ENCODE measurements at regions not wholly inside any gene's neighbourhood (a gene's known extent, or its start where the extent isn't known, plus 50 kb on each side); places are given as distances from the start of the nearest gene placed in this dataset.

DNA sequence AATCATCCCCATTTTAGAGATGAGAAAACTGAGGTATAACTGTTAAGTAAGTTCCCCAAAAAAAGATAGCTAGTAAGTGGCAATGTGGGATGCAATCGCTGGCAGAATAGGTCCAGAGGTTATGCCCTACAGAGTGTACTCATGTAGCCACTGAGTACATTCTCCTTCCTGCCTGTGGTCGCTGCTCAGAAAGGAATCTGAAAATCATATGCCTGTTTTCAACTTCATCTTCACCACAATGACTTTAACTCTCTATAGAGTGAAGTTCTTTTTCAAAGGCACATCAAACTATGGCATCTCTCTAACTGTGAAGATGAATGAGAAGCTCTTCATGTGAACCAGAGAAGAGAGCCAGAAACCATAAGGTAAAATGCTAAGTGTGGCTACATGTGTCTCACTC, 162.2 kb upstream of the SLC25A13 start:
- 88% methylated on average over 2 of the region's 2 CpGs for WGBS
- no peaks in the 10 kb centered on the region for H3K9me3 ChIP-seq (ENCODE audit: control insufficient read depth, low read length)
- H3K4me3 ChIP-seq (ENCODE audit: low read length), result no peak overlapping the region
- intact Hi-C loops (cut with DNase I), result no loop called here
- DNase-seq (no peak), ATAC-seq (no peak)
- no peaks in the 10 kb centered on the region for H3K4me1 ChIP-seq (ENCODE audit: control insufficient read depth, insufficient read depth, low read length)
- no peaks in the 10 kb centered on the region for H3K27me3 ChIP-seq (ENCODE audit: control insufficient read depth, insufficient read depth)
- no peak overlapping the region for H3K27ac ChIP-seq (ENCODE audit: low read length)

DNA sequence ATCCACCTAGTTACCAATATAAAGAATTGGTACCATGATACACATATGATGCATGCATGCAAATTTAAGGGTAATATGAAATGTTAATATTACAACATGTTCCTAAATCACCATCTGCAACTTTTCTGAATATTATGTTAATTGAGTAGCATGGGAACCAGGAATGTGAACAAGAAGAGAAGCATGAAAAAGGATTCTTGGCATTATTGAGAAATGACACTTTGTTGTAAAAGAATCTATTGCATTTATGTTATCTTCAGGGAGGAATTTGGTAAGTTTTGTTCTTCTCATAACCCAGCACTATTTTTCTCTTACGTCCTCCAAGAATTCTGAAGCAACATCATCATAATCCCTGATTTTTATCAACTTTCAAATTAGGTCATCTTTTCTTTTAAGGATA, 159.9 kb upstream of the SLC25A13 start:
- Histone ChIP-seq H3K9me3 (ENCODE audit: control insufficient read depth, low read length) (no peaks in the 10 kb centered on the region), H3K27me3 (ENCODE audit: control insufficient read depth, insufficient read depth) (no peaks in the 10 kb centered on the region), H3K4me3 (ENCODE audit: low read length) (no peak overlapping the region), H3K27ac (ENCODE audit: low read length) (no peak overlapping the region), H3K4me1 (ENCODE audit: control insufficient read depth, insufficient read depth, low read length) (peaks cover 1% of the 10 kb centered on the region)
- ATAC-seq, result no peak
- DNase-seq, result no peak
- WGBS, result 68% methylated on average over 1 of the region's 1 CpG
- intact Hi-C loops (cut with DNase I), result no loop called here

DNA sequence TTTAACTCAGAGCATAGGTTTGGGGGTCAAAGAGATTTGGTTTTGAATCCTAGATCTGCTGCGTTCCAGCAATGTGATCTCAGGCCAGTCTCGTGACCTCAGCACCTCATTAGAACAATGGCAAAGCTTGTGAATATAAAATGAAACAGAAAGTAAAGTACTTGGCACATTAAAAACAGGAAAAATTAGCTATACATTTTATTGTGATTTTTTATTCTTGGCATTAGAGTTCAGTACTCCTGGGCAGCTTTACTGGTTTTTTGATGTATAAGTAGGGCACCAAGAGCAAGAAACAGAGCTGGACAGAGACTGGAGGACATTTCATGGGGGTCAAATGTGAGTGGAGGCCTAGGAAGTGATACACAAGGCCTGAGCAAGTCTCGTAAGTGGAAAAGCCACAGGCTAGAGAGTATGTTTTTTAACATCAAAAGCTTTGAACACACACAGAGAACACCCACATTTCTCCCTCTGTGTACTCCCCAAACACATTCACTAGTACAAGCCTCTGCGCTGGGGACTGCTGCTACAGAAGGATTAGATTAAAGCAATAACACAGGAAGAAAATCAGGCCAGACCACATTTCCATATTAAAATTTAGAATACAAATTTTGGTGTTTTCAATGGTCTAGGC, 157.2 kb upstream of the SLC25A13 start:
- DNase-seq, result no peak
- no peaks in the 10 kb centered on the region for H3K27me3 ChIP-seq (ENCODE audit: control insufficient read depth, insufficient read depth)
- no peak overlapping the region for H3K27ac ChIP-seq (ENCODE audit: low read length)
- no peak overlapping the region for H3K4me3 ChIP-seq (ENCODE audit: low read length)
- WGBS, result 71% methylated on average over 4 of the region's 4 CpGs
- peaks cover 1% of the 10 kb centered on the region for H3K4me1 ChIP-seq (ENCODE audit: control insufficient read depth, insufficient read depth, low read length)
- ATAC-seq, result no peak
- intact Hi-C loops (cut with DNase I), result no loop called here
- no peaks in the 10 kb centered on the region for H3K9me3 ChIP-seq (ENCODE audit: control insufficient read depth, low read length)

DNA sequence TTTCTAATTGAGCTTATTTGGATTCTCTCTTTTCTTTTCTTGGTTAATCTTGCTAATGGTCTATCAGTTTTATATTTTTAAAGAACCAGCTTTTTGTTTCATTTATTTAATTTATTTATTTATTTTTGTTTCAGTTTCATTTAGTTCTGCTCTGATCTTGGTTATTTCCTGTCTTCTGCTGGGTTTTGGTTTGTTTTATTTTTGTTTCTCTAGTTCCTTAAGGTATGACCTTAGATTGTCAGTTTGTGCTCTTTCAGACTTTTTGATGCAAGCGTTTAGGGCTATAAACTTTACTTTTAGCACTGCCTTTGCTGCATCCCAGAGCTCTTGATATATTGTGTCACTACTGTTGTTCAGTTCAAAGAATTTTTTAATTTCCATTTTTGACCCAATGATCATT, 149.7 kb upstream of the SLC25A13 start:
- intact Hi-C loops (cut with DNase I), result no loop called here

DNA sequence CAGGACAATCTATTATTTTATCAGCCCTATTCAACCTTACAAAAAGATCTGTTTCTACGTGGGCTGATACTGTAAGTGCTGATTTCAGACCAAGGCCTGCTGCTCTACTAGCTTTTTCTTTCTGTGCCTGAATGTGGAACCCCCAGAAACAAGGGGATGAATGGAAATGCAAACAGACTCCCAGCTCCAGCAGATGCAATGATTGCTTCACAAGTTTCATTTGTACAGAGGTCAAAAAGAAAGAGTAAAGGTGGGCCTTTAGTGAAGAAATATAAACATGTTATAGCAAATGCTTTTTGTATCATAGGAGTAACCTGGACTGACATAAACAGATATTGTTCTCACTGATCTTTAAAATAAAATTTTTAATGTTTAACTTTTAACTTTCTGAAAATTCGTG, 130.2 kb upstream of the SLC25A13 start:
- no peaks in the 10 kb centered on the region for H3K4me1 ChIP-seq (ENCODE audit: control insufficient read depth, insufficient read depth, low read length)
- no peaks in the 10 kb centered on the region for H3K27me3 ChIP-seq (ENCODE audit: control insufficient read depth, insufficient read depth)
- H3K9me3 ChIP-seq (ENCODE audit: control insufficient read depth, low read length), result no peaks in the 10 kb centered on the region
- DNase-seq (no peak), ATAC-seq (no peak)
- WGBS, result 71% methylated on average over 2 of the region's 2 CpGs
- intact Hi-C loops (cut with DNase I), result no loop called here
- H3K27ac ChIP-seq (ENCODE audit: low read length), result no peak overlapping the region
- no peak overlapping the region for H3K4me3 ChIP-seq (ENCODE audit: low read length)

More for the DNA sequence above, 149.7 kb upstream of the SLC25A13 start:
- no peaks in the 10 kb centered on the region for H3K27me3 ChIP-seq (ENCODE audit: control insufficient read depth, insufficient read depth)
- H3K4me3 ChIP-seq (ENCODE audit: low read length), result no peak overlapping the region
- no peaks in the 10 kb centered on the region for H3K9me3 ChIP-seq (ENCODE audit: control insufficient read depth, low read length)
- ATAC-seq (no peak), DNase-seq (no peak)
- no peak overlapping the region for H3K27ac ChIP-seq (ENCODE audit: low read length)
- H3K4me1 ChIP-seq (ENCODE audit: control insufficient read depth, insufficient read depth, low read length), result no peaks in the 10 kb centered on the region
- WGBS, result 84% methylated on average over 1 of the region's 1 CpG

DNA sequence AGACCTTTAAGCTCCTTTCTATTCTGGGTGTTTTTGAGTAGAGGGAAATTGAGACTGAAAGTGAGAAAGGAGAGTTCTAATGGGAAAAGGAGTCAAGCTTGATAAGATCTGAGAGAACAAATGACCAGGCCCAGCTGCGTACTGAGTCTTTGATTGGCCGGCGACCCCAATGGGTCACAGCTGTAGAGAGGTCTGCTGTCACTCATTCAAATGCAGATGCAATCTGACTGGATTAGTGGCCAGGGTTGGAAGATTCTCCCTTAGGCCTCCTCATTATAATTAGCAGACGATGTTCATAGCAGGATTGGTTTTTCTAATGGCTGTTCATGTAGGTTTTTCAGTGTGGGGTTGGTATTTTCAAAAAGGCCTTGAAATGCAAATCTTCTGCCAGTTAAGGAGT, 127.2 kb upstream of the SLC25A13 start:
- Histone ChIP-seq H3K27me3 (ENCODE audit: control insufficient read depth, insufficient read depth) (no peaks in the 10 kb centered on the region), H3K27ac (ENCODE audit: low read length) (no peak overlapping the region), H3K4me1 (ENCODE audit: control insufficient read depth, insufficient read depth, low read length) (no peaks in the 10 kb centered on the region), H3K9me3 (ENCODE audit: control insufficient read depth, low read length) (no peaks in the 10 kb centered on the region), H3K4me3 (ENCODE audit: low read length) (no peak overlapping the region)
- DNase-seq (no peak), ATAC-seq (no peak)
- intact Hi-C loops (cut with DNase I), result no loop called here
- 70% methylated on average over 4 of the region's 4 CpGs for WGBS

DNA sequence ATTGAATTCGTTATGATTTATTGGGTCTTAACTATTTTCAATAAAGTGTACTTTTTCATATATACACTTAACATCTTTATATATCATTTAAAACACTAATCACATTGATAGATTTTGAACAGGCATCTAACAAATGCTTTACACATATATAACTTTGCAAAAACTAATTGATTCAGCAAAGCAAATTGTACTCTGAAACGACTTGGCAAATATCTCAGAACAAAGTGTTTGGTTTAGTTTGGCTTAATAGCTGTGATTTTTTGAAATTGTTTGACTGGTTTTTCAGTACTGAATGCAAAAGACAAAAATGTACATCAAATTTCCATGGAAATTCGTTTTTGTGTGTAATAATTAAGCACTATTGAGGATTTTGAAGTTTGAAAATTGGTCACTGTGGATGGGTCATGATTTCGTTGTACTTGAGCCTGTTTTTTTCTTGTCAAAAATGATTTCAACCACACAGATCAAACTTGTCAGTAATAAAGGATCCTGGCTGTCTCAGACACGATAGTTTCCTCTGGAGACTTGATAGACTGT, 125.3 kb upstream of the SLC25A13 start:
- intact Hi-C loops (cut with DNase I), result no loop called here
- no peak for DNase-seq
- no peaks in the 10 kb centered on the region for H3K4me1 ChIP-seq (ENCODE audit: control insufficient read depth, insufficient read depth, low read length)
- H3K27me3 ChIP-seq (ENCODE audit: control insufficient read depth, insufficient read depth), result no peaks in the 10 kb centered on the region
- 57% methylated on average over 5 of the region's 5 CpGs for WGBS
- no peaks in the 10 kb centered on the region for H3K9me3 ChIP-seq (ENCODE audit: control insufficient read depth, low read length)
- ATAC-seq, result no peak
- no peak overlapping the region for H3K4me3 ChIP-seq (ENCODE audit: low read length)
- no peak overlapping the region for H3K27ac ChIP-seq (ENCODE audit: low read length)

DNA sequence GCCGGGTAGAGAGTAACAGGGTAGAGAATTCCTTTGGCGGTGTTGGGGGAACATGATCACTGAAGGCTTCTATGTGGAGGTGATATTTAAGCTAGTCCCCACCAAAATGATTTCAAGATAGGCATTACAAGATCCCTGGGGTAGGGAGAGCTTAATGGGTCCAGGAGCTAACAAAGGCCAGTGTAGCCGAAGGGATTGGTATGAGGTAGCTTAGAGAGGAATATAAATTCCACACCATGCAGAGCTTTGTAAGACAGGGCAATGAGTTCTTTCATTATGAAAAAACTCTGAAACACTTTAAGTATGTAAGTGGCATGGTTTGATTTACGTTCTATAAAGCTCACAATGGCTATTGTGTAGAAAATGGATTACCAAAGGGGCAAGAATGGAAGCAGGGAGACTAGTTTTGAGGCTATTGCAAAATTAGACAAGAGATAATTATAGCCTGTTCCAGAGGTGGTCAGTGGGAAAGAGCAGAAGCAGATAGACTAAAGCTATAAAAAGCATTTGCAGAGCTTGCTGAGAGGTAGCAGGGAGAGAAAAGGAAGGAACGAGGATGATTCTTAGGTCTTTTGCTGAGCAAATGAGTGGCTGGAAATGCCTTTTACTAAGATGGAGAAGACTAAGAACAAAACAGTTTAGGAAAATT, 119.7 kb upstream of the SLC25A13 start:
- Histone ChIP-seq H3K27me3 (ENCODE audit: control insufficient read depth, insufficient read depth) (no peaks in the 10 kb centered on the region), H3K27ac (ENCODE audit: low read length) (no peak overlapping the region), H3K4me1 (ENCODE audit: control insufficient read depth, insufficient read depth, low read length) (no peaks in the 10 kb centered on the region), H3K4me3 (ENCODE audit: low read length) (no peak overlapping the region), H3K9me3 (ENCODE audit: control insufficient read depth, low read length) (no peaks in the 10 kb centered on the region)
- ATAC-seq (peak in 1 of 2 donors; percentile 50), DNase-seq (no peak)
- intact Hi-C loops (cut with DNase I), result no loop called here
- WGBS, result 80% methylated on average over 5 of the region's 5 CpGs

DNA sequence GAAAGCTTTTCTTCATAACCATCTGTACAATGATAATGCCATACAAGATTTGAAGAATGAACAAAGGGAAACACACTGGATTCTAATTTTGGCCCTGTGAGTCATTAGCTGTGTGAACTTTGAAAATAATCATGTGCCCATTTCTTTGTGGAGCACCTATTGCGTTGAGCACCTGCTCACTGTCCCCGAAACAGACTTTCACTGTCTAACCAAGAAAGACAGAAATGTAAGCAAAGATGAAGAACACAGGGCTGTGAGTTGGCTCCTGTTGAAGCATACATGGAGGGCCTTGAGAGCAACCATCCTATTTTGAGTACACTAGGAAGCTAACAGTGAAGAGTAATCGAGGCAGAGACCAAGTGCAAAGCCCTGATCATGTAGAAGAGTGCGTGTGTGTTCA, 118.4 kb upstream of the SLC25A13 start:
- no peaks in the 10 kb centered on the region for H3K4me1 ChIP-seq (ENCODE audit: control insufficient read depth, insufficient read depth, low read length)
- intact Hi-C loops (cut with DNase I), result no loop called here
- ATAC-seq (no peak), DNase-seq (no peak)
- H3K27ac ChIP-seq (ENCODE audit: low read length), result no peak overlapping the region
- 91% methylated on average over 4 of the region's 4 CpGs for WGBS
- H3K27me3 ChIP-seq (ENCODE audit: control insufficient read depth, insufficient read depth), result no peaks in the 10 kb centered on the region
- no peak overlapping the region for H3K4me3 ChIP-seq (ENCODE audit: low read length)
- no peaks in the 10 kb centered on the region for H3K9me3 ChIP-seq (ENCODE audit: control insufficient read depth, low read length)

DNA sequence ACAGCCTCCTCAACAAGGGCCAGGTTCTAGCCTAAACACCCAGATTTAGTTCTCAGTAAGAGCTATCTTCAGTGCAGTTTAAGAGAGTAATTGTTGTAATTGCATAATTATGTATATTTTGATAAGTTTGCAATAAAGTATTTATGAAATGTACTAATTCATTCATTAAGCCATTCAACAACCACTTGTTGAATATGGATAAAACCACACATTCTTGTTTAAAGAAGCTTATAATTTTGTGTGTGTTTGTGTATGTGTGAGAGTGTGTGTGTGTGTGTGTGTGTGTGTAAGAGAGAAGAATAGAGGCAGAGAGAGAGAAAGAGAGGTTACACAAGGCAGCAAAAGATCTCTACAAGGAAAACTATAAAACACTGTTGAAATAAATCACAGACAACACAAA, 115.0 kb upstream of the SLC25A13 start:
- ATAC-seq (no peak), DNase-seq (no peak)
- Histone ChIP-seq H3K4me3 (ENCODE audit: low read length) (no peak overlapping the region), H3K9me3 (ENCODE audit: control insufficient read depth, low read length) (no peaks in the 10 kb centered on the region), H3K27ac (ENCODE audit: low read length) (no peak overlapping the region), H3K27me3 (ENCODE audit: control insufficient read depth, insufficient read depth) (no peaks in the 10 kb centered on the region), H3K4me1 (ENCODE audit: control insufficient read depth, insufficient read depth, low read length) (no peaks in the 10 kb centered on the region)
- intact Hi-C loops (cut with DNase I), result no loop called here

DNA sequence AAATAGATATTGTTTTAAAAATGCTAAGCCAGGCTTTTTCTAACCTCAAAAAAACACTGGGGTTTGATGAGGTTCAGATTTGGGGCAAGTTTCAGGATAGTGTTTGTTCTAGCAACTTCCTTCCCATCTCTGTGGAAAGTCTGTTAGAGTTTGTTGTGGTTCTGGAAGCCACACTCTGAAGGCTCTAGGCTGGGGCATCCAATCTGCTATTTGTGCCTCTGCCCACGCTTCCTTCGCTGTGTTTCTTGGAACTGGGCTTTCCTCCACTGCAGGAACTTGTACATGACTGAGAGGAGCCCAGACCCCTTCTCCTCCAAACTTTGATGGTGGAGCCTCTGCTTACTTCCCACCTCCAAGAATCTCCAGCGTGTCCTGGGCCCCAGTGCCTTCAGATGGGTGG, 108.5 kb upstream of the SLC25A13 start:
- ATAC-seq (no peak), DNase-seq (no peak)
- no peaks in the 10 kb centered on the region for H3K9me3 ChIP-seq (ENCODE audit: control insufficient read depth, low read length)
- no peak overlapping the region for H3K4me3 ChIP-seq (ENCODE audit: low read length)
- intact Hi-C loops (cut with DNase I), result no loop called here
- no peaks in the 10 kb centered on the region for H3K4me1 ChIP-seq (ENCODE audit: control insufficient read depth, insufficient read depth, low read length)
- no peak overlapping the region for H3K27ac ChIP-seq (ENCODE audit: low read length)
- 81% methylated on average over 3 of the region's 3 CpGs for WGBS
- H3K27me3 ChIP-seq (ENCODE audit: control insufficient read depth, insufficient read depth), result no peaks in the 10 kb centered on the region

Data from right cardiac atrium (tissue), 5 donors.